GM12878 (cell line): ENCODE measurements at regions not wholly inside any gene's neighbourhood (a gene's known extent, or its start where the extent isn't known, plus 50 kb on each side); places are given as distances from the start of the nearest gene placed in this dataset.

Experiments used
- ATAC-seq: fragments of 200-7000 bp; cut with Tn5 transposase; 3 replicates; pipeline ENCODE4 v1.9.1; 2020; ENCODE audit warnings: mild to moderate bottlenecking, moderate library complexity
- BruUV-seq: library from RNA; stranded (reverse); fragments of 400-500 nt; replicated peaks from 2 replicates; lab custom pipeline; 2021; lab: Mats Ljungman, UMichigan
- CTCF ChIA-PET: fragments of 300-600 bp; sonication (Branson Sonifier 250); formaldehyde crosslinking; extraction: SDS; loops from one replicate; lab custom pipeline; 2021; ENCODE audit warnings: inconsistent platforms; lab: Yijun Ruan, JAX
- POLR2A ChIA-PET: fragments of 350-600 bp; formaldehyde crosslinking; extraction: SDS; loops from one replicate; lab custom pipeline; 2021; ENCODE audit warnings: inconsistent platforms; lab: Charles Lee
- RAD21 ChIA-PET: fragments of 300-600 bp; sonication (Branson Sonifier 250); formaldehyde crosslinking; loops from one replicate; lab custom pipeline; 2023; ENCODE audit warnings: antibody characterized with exemption; ENCODE audit not compliant: unreplicated experiment; lab: Charles Lee
- SMC1A ChIA-PET: fragments of 300-600 bp; sonication (Branson Sonifier 250); formaldehyde crosslinking; loops from one replicate; lab custom pipeline; 2023; ENCODE audit not compliant: unreplicated experiment, uncharacterized antibody; lab: Charles Lee
- DNase-seq: peaks from one replicate; pipeline ENCODE4 v3.0.0-alpha.2; 2011; ENCODE audit warnings: low read depth, low spot score
- FAIRE-seq: peaks from 3 replicates; lab custom pipeline; 2011; peaks lifted over from hg19 to GRCh38; lab: Jason Lieb, UNC
- H2AFZ ChIP-seq: 2 replicates; pipeline ENCODE4 v1.6.0; 2011; ENCODE audit warnings: low read depth, low read length, control low read depth; ENCODE audit not compliant: control insufficient read depth
- H3K27ac ChIP-seq: 2 replicates; pipeline ENCODE4 v1.5.1; 2011; ENCODE audit warnings: control low read depth; ENCODE audit not compliant: control insufficient read depth, insufficient read depth
- H3K27me3 ChIP-seq, 2 experiments: replicated peaks in 1 of 2; 2 replicates each; pipeline versions ENCODE4 v1.6.0 to v1.6.1; 2011; ENCODE audit warnings: low read length in 1 of 2; ENCODE audit not compliant: control insufficient read depth in 2 of 2, insufficient read depth in 2 of 2
- H3K36me3 ChIP-seq, 2 experiments: 2 replicates each; pipeline ENCODE4 v1.5.1; 2011; ENCODE audit warnings: low read length in 1 of 2; ENCODE audit not compliant: control insufficient read depth in 2 of 2, insufficient read depth in 2 of 2
- H3K4me1 ChIP-seq: 2 replicates; pipeline ENCODE4 v1.6.1; 2011; ENCODE audit warnings: mild to moderate bottlenecking, low read length, moderate library complexity, mixed read lengths; ENCODE audit not compliant: control insufficient read depth, insufficient read depth
- H3K4me2 ChIP-seq: 2 replicates; pipeline ENCODE4 v1.6.0; 2011; ENCODE audit warnings: control low read depth; ENCODE audit not compliant: control insufficient read depth, insufficient read depth
- H3K4me3 ChIP-seq: fragments of 200-600 bp; sonication (generic); 2 replicates; pipeline ENCODE4 v1.5.1; 2016
- H3K79me2 ChIP-seq: 2 replicates; pipeline ENCODE4 v1.6.0; 2011; ENCODE audit warnings: low read length; ENCODE audit not compliant: control insufficient read depth, insufficient read depth
- H3K9ac ChIP-seq: 2 replicates; pipeline ENCODE4 v1.8.0; 2011; ENCODE audit warnings: low read length, control low read depth, mixed read lengths; ENCODE audit not compliant: control insufficient read depth, insufficient read depth
- H3K9me3 ChIP-seq: replicated peaks from 3 replicates; pipeline ENCODE4 v1.5.1; 2011; ENCODE audit warnings: mild to moderate bottlenecking, low read length; ENCODE audit not compliant: control insufficient read depth, insufficient read depth
- H4K20me1 ChIP-seq: 2 replicates; pipeline ENCODE4 v1.6.0; 2011; ENCODE audit not compliant: control insufficient read depth, insufficient read depth
- BRCA1 ChIP-seq: IDR thresholded peaks from 2 replicates; pipeline ENCODE4 v1.6.1; 2011; ENCODE audit warnings: low read depth, low read length, improper control_type of control experiment
- FOXK2 ChIP-seq: fragments of 450-650 bp; IDR thresholded peaks from 2 replicates; pipeline ENCODE4 v1.6.1; 2017; ENCODE audit warnings: mild to moderate bottlenecking, moderate library complexity
- JUNB ChIP-seq: IDR thresholded peaks from 2 replicates; pipeline ENCODE4 v1.6.1; 2016; ENCODE audit warnings: antibody characterized with exemption, mild to moderate bottlenecking
- MYC ChIP-seq: IDR thresholded peaks from 2 replicates; pipeline ENCODE4 v1.6.1; 2011; ENCODE audit warnings: mild to moderate bottlenecking, low read length, moderate library complexity, inconsistent platforms; ENCODE audit not compliant: insufficient read depth, insufficient replicate concordance, insufficient read length, severe bottlenecking
- NFXL1 ChIP-seq: fragments of 450-650 bp; IDR thresholded peaks from 2 replicates; pipeline ENCODE4 v1.6.1; 2017; ENCODE audit warnings: antibody characterized with exemption, mild to moderate bottlenecking, borderline replicate concordance
- POLR2AphosphoS5 ChIP-seq: IDR thresholded peaks from 2 replicates; pipeline ENCODE4 v1.6.1; 2011; ENCODE audit warnings: mild to moderate bottlenecking, low read length, inconsistent platforms
- POU2F2 ChIP-seq: IDR thresholded peaks from 3 replicates; pipeline ENCODE4 v1.6.1; 2011; ENCODE audit warnings: low read depth, mild to moderate bottlenecking, low read length, borderline replicate concordance
- SIN3A ChIP-seq: IDR thresholded peaks from 2 replicates; pipeline ENCODE4 v1.6.1; 2012; ENCODE audit warnings: low read depth, low read length, improper control_type of control experiment
- SMARCA5 ChIP-seq: fragments of 450-650 bp; IDR thresholded peaks from 2 replicates; pipeline ENCODE4 v1.6.1; 2017; ENCODE audit warnings: mild to moderate bottlenecking
- SREBF1 ChIP-seq: IDR thresholded peaks from 2 replicates; pipeline ENCODE4 v1.6.1; 2012; ENCODE audit warnings: mild to moderate bottlenecking, low read length
- SUZ12 ChIP-seq: fragments of 200-600 bp; sonication (generic); IDR thresholded peaks from one replicate; pipeline ENCODE4 v1.6.1; 2018; ENCODE audit warnings: antibody characterized with exemption, mild to moderate bottlenecking; ENCODE audit not compliant: unreplicated experiment
- TBL1XR1 ChIP-seq: IDR thresholded peaks from 2 replicates; pipeline ENCODE4 v1.6.1; 2012; ENCODE audit warnings: low read depth, low read length, improper control_type of control experiment
- TCF12 ChIP-seq: IDR thresholded peaks from 2 replicates; pipeline ENCODE4 v1.6.1; 2011; ENCODE audit warnings: low read depth, mild to moderate bottlenecking, low read length
- ZNF24 ChIP-seq: fragments of 450-650 bp; IDR thresholded peaks from 2 replicates; pipeline ENCODE4 v1.6.1; 2017; ENCODE audit warnings: antibody characterized with exemption, mild to moderate bottlenecking
- ZNF274 ChIP-seq: IDR thresholded peaks from one replicate; pipeline ENCODE4 v1.8.0; 2011; ENCODE audit not compliant: insufficient read length, insufficient read depth
- in situ Hi-C: fragments of 300-500 bp; cut with MboI; formaldehyde crosslinking; loops from 9 replicates; pipeline ENCODE4 v1.14.3; 2018; ENCODE audit warnings: mixed read lengths
- intact Hi-C: fragments of 100-400 bp; cut with micrococcal nuclease; formaldehyde crosslinking; loops from one replicate; pipeline ENCODE4 v1.14.2; 2022; ENCODE audit not compliant: unreplicated experiment
- TF ChIP-seq, protein P1 (sequence below): IDR thresholded peaks from 2 replicates; pipeline ENCODE4 v1.6.1; 2011; ENCODE audit warnings: borderline replicate concordance, low read depth, mild to moderate bottlenecking, moderate library complexity, mixed read lengths, low read length; ENCODE audit not compliant: insufficient read depth; ENCODE audit errors: extremely low read length
- TF ChIP-seq, protein P2 (sequence below): fragments of 150-350 bp; IDR thresholded peaks from 2 replicates; pipeline ENCODE4 v1.6.1; 2014; ENCODE audit warnings: mild to moderate bottlenecking, low read depth, low read length

DNA sequence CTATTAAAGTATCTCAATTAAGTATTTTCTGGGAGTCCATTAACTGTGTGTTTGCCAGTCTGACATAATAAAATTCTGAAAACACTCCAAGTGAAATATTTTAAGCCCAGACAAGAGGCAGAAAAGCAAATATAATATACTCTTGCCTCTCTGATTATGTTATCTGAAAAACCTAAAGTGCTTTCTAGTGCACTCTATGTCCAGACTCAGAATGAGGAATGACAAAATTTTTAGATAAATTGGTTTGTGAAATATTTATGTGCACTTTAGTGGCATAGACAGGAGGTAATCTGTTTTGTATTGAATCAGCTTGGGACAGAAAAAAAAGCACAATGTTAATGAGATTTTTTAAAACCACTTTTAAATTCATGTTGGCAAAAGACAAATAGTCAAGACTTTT is 508.2 kb upstream of the SUCLG2 start:
- Histone ChIP-seq H3K36me3 (no peaks in the 10 kb centered on the region), H3K27ac (no peak overlapping the region), H3K4me3 (no peak overlapping the region), H2AFZ (no peak overlapping the region), H3K27me3 (no peaks in the 10 kb centered on the region), H4K20me1 (no peaks in the 10 kb centered on the region), H3K9me3 (no peaks in the 10 kb centered on the region), H3K4me2 (no peak overlapping the region), H3K9ac (no peak overlapping the region), H3K4me1 (no peaks in the 10 kb centered on the region), H3K79me2 (no peaks in the 10 kb centered on the region)
- ATAC-seq (no peak), DNase-seq (no peak), FAIRE-seq (no peak)
- ChIA-PET POLR2A (no interaction called here), CTCF (interaction anchor here (0.6 kb wide), 1 partner anchor 236 kb away, joined by 3 read pairs; no protein-coding TSS in a partner anchor), SMC1A (interaction anchor here (0.9 kb wide), 1 partner anchor 9 kb away, joined by 3 read pairs; no protein-coding TSS in a partner anchor), RAD21 (no interaction called here)
- TF ChIP-seq BRCA1 (no peak), SMARCA5 (no peak), SIN3A (no peak), ZNF274 (no peak), FOXK2 (no peak), POLR2AphosphoS5 (no peak), SUZ12 (no peak), NFXL1 (no peak), JUNB (no peak), ZNF24 (no peak), MYC (no peak), TBL1XR1 (no peak), SREBF1 (no peak), POU2F2 (no peak), TCF12 (no peak)
- TF ChIP-seq, protein P1, sequence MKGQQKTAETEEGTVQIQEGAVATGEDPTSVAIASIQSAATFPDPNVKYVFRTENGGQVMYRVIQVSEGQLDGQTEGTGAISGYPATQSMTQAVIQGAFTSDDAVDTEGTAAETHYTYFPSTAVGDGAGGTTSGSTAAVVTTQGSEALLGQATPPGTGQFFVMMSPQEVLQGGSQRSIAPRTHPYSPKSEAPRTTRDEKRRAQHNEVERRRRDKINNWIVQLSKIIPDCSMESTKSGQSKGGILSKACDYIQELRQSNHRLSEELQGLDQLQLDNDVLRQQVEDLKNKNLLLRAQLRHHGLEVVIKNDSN = no peak
- TF ChIP-seq, protein P2, sequence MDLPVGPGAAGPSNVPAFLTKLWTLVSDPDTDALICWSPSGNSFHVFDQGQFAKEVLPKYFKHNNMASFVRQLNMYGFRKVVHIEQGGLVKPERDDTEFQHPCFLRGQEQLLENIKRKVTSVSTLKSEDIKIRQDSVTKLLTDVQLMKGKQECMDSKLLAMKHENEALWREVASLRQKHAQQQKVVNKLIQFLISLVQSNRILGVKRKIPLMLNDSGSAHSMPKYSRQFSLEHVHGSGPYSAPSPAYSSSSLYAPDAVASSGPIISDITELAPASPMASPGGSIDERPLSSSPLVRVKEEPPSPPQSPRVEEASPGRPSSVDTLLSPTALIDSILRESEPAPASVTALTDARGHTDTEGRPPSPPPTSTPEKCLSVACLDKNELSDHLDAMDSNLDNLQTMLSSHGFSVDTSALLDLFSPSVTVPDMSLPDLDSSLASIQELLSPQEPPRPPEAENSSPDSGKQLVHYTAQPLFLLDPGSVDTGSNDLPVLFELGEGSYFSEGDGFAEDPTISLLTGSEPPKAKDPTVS = no peak
- intact Hi-C loops = no loop called here
- no TSS peak for BruUV-seq
- in situ Hi-C loops = no loop called here
